Body of pancreas (tissue), 4 donors: ENCODE measurements at regions not wholly inside any gene's neighbourhood (a gene's known extent, or its start where the extent isn't known, plus 50 kb on each side); places are given as distances from the start of the nearest gene placed in this dataset.

Experiments
- CTCF ChIP-seq, 7 experiments: fragments of 450-650 bp in 4 of 7; fragments of 200-600 bp in 3 of 7; sonication (generic) in 3 of 7; IDR thresholded peaks; one replicate each; pipeline ENCODE4 v1.5.1; 2016 to 2019; ENCODE audit warnings: antibody characterized with exemption in 7 of 7
- POLR2A ChIP-seq, 3 donors: fragments of 450-650 bp; IDR thresholded peaks; one replicate each; pipeline ENCODE4 v1.6.1; 2016; ENCODE audit warnings: antibody characterized with exemption in 3 of 3, mild to moderate bottlenecking in 2 of 3

- TF ChIP-seq CTCF (IDR thresholded peaks at IDR 0.05) (no peak), POLR2A (IDR thresholded peaks at IDR 0.05) (no peak)
Measured at GRCh38 chr1:163745204-163745603, 423.4 kb downstream of the NUF2 start.
